Transverse colon (tissue), 4 donors: ENCODE measurements at regions not wholly inside any gene's neighbourhood (a gene's known extent, or its start where the extent isn't known, plus 50 kb on each side); places are given as distances from the start of the nearest gene placed in this dataset.

Source experiments
- CTCF ChIP-seq, 5 experiments: fragments of 200-600 bp in 3 of 5; fragments of 450-650 bp in 2 of 5; sonication (generic) in 3 of 5; IDR thresholded peaks; 1 replicate in 2 of 5; 2 replicates in 3 of 5; pipeline ENCODE4 v1.5.1; 2016 to 2017; ENCODE audit warnings: antibody characterized with exemption in 5 of 5, inconsistent platforms in 3 of 5, mild to moderate bottlenecking in 2 of 5, moderate library complexity in 1 of 5
- POLR2A ChIP-seq: fragments of 450-650 bp; IDR thresholded peaks from one replicate; pipeline ENCODE4 v1.6.1; 2016; ENCODE audit warnings: antibody characterized with exemption, mild to moderate bottlenecking, moderate library complexity
- POLR2AphosphoS5 ChIP-seq, 3 donors: sonication (generic); formaldehyde crosslinking; IDR thresholded peaks; one replicate each; pipeline ENCODE4 v1.6.1; 2016; ENCODE audit warnings: antibody characterized with exemption in 3 of 3

- TF ChIP-seq CTCF (IDR thresholded peaks at IDR 0.05) (no peak), POLR2AphosphoS5 (IDR thresholded peaks at IDR 0.05) (peak; percentile 56 to 89 (median 81)), POLR2A (no peak)
Measured at GRCh38 chr2:216757532-216757931, 62.2 kb upstream of the IGFBP5 start.
